OCI-LY3 (cell line): ENCODE measurements at regions not wholly inside any gene's neighbourhood (a gene's known extent, or its start where the extent isn't known, plus 50 kb on each side); places are given as distances from the start of the nearest gene placed in this dataset.

ENCODE experiments used
- CTCF ChIP-seq: fragments of 200-600, 300-600 bp; sonication (generic); IDR thresholded peaks from 2 replicates; pipeline ENCODE4 v1.5.1; 2014; ENCODE audit warnings: antibody characterized with exemption, low read length, low read depth
- EZH2phosphoT487 ChIP-seq: fragments of 200-600 bp; shearing (Covaris generic); IDR thresholded peaks from 2 replicates; pipeline ENCODE4 v1.6.1; 2018; ENCODE audit warnings: antibody characterized with exemption, mixed run types, low read depth

GRCh38 chr13:83449668-83450395 is 432.4 kb downstream of the SLITRK1 start:
- TF ChIP-seq CTCF (no peak), EZH2phosphoT487 (no peak)
